Spinal cord (tissue), 9 donors: ENCODE measurements at regions not wholly inside any gene's neighbourhood (a gene's known extent, or its start where the extent isn't known, plus 50 kb on each side); places are given as distances from the start of the nearest gene placed in this dataset.

Experiments
- DNase-seq, 6 donors: peaks; one replicate each; pipeline versions ENCODE4 v3.0.0 to v3.0.0-alpha.2; 2013 to 2015; ENCODE audit warnings: low spot score in 6 of 6, low read depth in 4 of 6
- H3K27ac ChIP-seq: one replicate; pipeline ENCODE4 v1.5.1; 2013; ENCODE audit warnings: low read depth, low read length, control low read depth
- H3K27me3 ChIP-seq: one replicate; pipeline ENCODE4 v1.6.1; 2013; ENCODE audit warnings: low read length; ENCODE audit not compliant: control insufficient read depth, insufficient read depth
- H3K36me3 ChIP-seq: one replicate; pipeline ENCODE4 v1.6.1; 2013; ENCODE audit warnings: low read length; ENCODE audit not compliant: control insufficient read depth, insufficient read depth
- H3K4me1 ChIP-seq: one replicate; pipeline ENCODE4 v1.6.1; 2013; ENCODE audit warnings: low read length; ENCODE audit not compliant: control insufficient read depth, insufficient read depth
- H3K4me3 ChIP-seq: one replicate; pipeline ENCODE4 v1.5.1; 2013; ENCODE audit warnings: low read depth, low read length, control low read depth
- H3K9me3 ChIP-seq: one replicate; pipeline ENCODE4 v1.6.1; 2013; ENCODE audit warnings: low read length; ENCODE audit not compliant: control insufficient read depth, insufficient read depth
- WGBS: methylation state at CpG from one replicate; pipeline ENCODE4 v1.1.5; 2013; ENCODE audit warnings: missing lambda C conversion rate; ENCODE audit not compliant: insufficient coverage; 5-methylcytosine and 5-hydroxymethylcytosine counted together
- donor health status: healthy.

DNA sequence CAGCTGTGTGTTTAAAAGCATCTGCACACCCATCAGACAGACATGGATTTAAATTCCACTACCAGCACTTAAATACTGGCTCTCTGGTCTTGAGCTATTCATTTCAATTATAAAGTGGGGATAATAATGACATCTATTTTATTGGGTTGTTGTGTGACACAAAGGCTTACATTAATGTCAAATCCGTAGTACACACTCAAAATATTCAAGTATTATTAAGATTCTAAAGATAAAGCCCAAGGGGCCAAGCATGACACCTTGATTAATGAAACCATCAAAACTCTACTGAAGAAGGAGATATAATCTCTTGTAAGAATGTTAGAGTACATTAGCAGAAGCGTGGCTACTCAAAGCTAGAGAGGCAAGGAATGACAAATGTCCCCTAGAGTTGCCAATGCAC is 743.0 kb downstream of the KCTD16 start:
- Histone ChIP-seq H3K4me3 (no peak overlapping the region), H3K27me3 (no peaks in the 10 kb centered on the region)
- no CpG with 5 or more reads among the region's 2 CpGs for WGBS

DNA sequence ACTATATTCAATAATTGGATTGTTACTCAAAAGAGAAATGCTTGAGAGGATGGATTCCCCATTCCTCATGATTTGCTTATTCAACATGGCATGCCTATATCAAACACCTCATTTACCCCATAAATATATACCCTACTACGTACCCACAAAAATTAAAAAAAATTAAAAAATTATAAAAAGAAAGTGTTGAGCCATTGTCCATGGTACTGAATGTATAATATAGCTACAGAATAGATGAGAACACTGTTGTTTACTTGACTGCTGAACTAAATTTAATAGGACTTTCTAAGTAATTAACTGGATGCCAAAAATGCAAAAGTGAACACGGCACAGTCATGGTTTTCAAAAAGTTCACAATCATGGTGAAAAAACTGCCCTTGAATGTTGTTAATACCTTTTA is 725.8 kb downstream of the KCTD16 start:
- no peaks in the 10 kb centered on the region for H3K27me3 ChIP-seq
- no peaks in the 10 kb centered on the region for H3K36me3 ChIP-seq
- H3K27ac ChIP-seq: no peak overlapping the region
- WGBS: no CpG with 5 or more reads among the region's 2 CpGs
- H3K9me3 ChIP-seq: no peaks in the 10 kb centered on the region
- H3K4me1 ChIP-seq: no peaks in the 10 kb centered on the region
- no peak overlapping the region for H3K4me3 ChIP-seq
- DNase-seq: no peak

More for the DNA sequence above, 743.0 kb downstream of the KCTD16 start:
- Histone ChIP-seq H3K9me3 (no peaks in the 10 kb centered on the region), H3K4me1 (no peaks in the 10 kb centered on the region), H3K27ac (no peak overlapping the region), H3K36me3 (no peaks in the 10 kb centered on the region)
- DNase-seq: no peak

DNA sequence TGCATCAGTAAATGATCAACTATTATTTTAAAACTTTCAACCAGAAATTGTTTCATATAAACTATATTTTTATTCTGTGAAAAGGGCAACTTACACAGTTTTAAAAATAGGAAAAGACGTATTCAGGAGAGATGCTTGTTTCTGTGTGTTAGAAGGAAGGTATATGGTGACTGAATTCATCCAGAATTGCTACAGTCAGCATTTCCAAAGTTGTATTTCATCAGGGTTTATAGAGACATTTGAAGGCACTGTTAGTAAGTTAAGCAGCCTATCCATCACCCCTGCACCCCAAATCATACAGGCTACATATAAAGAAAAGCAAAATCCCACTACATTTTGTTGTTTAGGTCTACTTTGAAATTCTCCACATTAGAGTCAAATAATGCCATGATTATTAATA is 716.0 kb downstream of the KCTD16 start:
- H3K4me3 ChIP-seq: no peak overlapping the region
- no peaks in the 10 kb centered on the region for H3K36me3 ChIP-seq
- H3K4me1 ChIP-seq: no peaks in the 10 kb centered on the region
- no CpG with 5 or more reads among the region's 1 CpG for WGBS
- no peak for DNase-seq
- H3K9me3 ChIP-seq: no peaks in the 10 kb centered on the region
- H3K27me3 ChIP-seq: no peaks in the 10 kb centered on the region
- H3K27ac ChIP-seq: no peak overlapping the region

DNA sequence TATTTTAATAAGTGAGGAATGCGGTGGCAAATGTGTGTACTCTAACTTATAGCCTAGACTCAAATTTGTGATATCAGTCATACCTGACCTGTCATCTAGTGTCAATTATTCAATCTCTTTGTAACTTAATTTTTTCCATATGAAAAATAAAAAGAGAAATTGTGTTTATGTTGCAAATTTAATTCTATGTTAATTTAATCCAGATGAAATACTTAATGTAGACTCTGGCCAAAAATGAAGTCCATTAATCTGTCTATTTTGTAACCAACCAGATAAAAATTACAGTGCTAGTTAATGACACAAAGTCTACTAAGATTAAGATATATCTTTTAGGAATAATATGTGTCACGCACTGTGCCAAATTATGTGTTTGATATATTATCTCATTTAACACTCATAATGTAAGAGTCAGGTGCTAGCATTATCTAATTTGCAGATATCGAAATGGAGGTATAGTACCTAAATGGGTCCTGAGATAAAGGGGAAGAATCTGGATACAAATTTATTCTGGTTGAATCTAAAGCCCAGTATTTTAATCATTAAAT is 712.1 kb downstream of the KCTD16 start:
- Histone ChIP-seq H3K27me3 (no peaks in the 10 kb centered on the region), H3K27ac (no peak overlapping the region), H3K36me3 (no peaks in the 10 kb centered on the region), H3K4me1 (no peaks in the 10 kb centered on the region), H3K9me3 (no peaks in the 10 kb centered on the region), H3K4me3 (no peak overlapping the region)
- no peak for DNase-seq
- WGBS: no CpG with 5 or more reads among the region's 3 CpGs

DNA sequence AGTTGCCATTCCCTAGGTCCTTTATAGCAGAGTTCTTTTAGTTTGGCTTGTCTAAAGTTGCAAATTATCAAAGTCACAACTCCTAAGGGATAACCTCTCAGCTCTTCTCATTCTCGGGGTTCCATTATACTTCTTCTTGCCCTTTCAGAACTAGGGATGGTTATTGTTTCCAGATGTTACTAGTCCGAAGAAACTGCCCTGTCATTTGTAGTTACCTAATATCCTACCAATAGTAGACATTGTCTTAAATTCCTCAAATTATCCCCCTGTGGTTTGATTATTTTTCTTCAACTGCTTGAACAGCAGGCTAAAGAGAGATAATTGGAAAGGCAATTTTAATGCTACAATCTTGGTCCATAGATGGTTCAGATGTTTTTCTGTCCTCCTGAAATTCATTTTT is 709.8 kb downstream of the KCTD16 start:
- no CpG with 5 or more reads among the region's 2 CpGs for WGBS
- no peaks in the 10 kb centered on the region for H3K9me3 ChIP-seq
- H3K27ac ChIP-seq: no peak overlapping the region
- H3K36me3 ChIP-seq: no peaks in the 10 kb centered on the region
- no peak overlapping the region for H3K4me3 ChIP-seq
- no peak for DNase-seq
- no peaks in the 10 kb centered on the region for H3K4me1 ChIP-seq
- no peaks in the 10 kb centered on the region for H3K27me3 ChIP-seq

DNA sequence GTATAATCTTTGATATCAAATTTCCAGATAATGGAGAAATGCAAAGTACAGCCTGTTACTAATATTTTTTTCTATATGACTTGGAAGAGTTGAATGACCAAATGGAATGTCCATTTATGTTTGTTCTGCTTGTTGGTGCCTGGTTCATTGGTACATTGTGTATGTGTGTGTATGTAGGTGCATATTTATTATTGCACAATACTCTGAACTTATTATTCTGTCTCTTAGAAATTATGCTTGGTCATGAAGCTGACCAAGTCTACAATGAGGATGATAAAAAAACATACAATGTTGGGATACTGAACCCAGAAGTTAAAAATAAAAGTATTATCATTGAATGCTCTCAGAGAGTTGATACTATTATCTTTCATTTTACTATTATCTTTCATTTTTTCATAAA is 706.3 kb downstream of the KCTD16 start:
- DNase-seq: no peak
- Histone ChIP-seq H3K4me3 (no peak overlapping the region), H3K36me3 (no peaks in the 10 kb centered on the region), H3K9me3 (no peaks in the 10 kb centered on the region), H3K27ac (no peak overlapping the region), H3K4me1 (no peaks in the 10 kb centered on the region), H3K27me3 (no peaks in the 10 kb centered on the region)

DNA sequence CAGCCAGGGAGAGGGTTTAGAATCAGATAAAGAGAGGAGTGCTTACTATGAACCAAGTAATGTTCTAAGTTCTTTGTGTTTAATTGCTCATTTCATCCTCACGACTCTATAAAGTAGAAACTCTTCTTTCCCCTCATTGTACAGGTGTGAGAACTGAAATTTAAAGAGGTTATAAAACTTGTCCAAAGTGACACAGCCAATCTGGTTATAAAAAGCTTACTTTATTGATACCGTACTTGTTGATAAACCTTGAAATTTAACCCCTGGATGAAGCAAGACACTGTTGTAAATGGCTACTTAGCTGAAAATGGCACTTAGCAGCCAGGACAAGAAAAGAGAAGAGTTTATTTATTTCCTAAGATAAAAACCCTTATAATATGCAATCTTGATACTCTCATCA is 702.4 kb downstream of the KCTD16 start:
- no peaks in the 10 kb centered on the region for H3K27me3 ChIP-seq
- H3K4me3 ChIP-seq: no peak overlapping the region
- no peaks in the 10 kb centered on the region for H3K36me3 ChIP-seq
- H3K27ac ChIP-seq: no peak overlapping the region
- no peaks in the 10 kb centered on the region for H3K9me3 ChIP-seq
- WGBS: no CpG with 5 or more reads among the region's 2 CpGs
- H3K4me1 ChIP-seq: no peaks in the 10 kb centered on the region
- no peak for DNase-seq

DNA sequence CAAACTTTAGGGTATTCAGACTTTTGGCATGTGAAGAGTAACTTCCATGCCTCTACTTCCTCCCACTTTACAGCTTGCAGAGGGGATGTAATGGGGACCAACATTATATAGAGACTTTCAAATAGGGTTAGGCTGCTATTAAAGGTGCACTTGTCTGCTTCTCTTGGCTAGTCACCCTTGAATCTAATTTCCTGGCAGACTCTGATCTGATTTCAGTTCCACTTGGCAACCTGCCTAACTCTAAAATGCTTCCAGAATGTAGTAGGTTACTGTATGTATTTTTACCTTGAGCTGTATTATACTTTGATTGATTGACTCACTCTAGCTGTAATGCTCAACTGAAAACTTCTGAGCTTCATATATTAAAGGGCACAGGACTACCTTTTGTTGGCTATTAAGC is 693.4 kb downstream of the KCTD16 start:
- H3K36me3 ChIP-seq: no peaks in the 10 kb centered on the region
- no peak overlapping the region for H3K27ac ChIP-seq
- no peaks in the 10 kb centered on the region for H3K27me3 ChIP-seq
- H3K4me1 ChIP-seq: no peaks in the 10 kb centered on the region
- no peaks in the 10 kb centered on the region for H3K9me3 ChIP-seq
- H3K4me3 ChIP-seq: no peak overlapping the region
- DNase-seq: peak in 2 of 6 donors; percentile 9 to 63

DNA sequence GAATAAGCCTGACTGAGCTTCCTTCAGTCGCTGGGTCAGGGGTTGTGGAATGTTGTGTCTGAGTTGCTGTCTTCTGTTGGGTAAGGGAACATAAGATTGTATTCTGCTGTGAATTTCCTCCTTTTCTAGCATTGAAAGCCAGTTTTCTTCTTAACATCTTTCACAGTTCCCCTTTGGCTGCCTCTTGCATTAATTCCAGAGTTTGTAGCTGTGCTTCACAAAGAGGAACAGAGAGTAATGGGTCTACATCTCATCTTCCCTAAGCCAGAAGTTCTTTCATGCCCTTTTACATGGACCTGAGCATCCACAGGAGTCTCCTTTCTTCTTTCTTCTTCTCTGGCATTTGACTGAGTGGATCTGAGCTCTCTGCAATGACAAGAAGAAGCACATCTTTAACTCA is 686.8 kb downstream of the KCTD16 start:
- H3K4me1 ChIP-seq: no peaks in the 10 kb centered on the region
- no peaks in the 10 kb centered on the region for H3K27me3 ChIP-seq
- no peaks in the 10 kb centered on the region for H3K36me3 ChIP-seq
- WGBS: no CpG with 5 or more reads among the region's 1 CpG
- no peak overlapping the region for H3K4me3 ChIP-seq
- H3K9me3 ChIP-seq: no peaks in the 10 kb centered on the region
- DNase-seq: no peak
- H3K27ac ChIP-seq: no peak overlapping the region

DNA sequence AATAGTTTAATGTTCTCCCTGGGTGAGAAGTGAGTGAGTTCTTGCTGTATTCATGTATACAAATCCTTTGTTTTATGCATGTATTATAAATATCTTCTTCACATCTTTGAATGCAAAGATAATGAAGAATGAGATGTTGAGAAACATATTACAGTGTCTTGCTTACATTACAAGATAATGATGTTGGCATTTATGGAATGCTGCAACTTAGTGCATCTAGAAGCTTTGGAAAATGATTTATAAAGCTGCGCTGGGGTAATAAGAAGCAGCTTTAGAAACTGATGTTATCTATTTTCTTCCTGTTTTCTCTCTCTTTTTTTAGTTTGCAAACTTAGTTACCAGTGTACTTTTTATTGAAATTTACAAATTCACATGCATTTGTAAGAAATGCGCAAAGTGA is 673.4 kb downstream of the KCTD16 start:
- no peaks in the 10 kb centered on the region for H3K9me3 ChIP-seq

More for the DNA sequence above, 673.4 kb downstream of the KCTD16 start:
- Histone ChIP-seq H3K36me3 (no peaks in the 10 kb centered on the region), H3K27ac (no peak overlapping the region), H3K27me3 (no peaks in the 10 kb centered on the region), H3K4me1 (no peaks in the 10 kb centered on the region), H3K4me3 (no peak overlapping the region)
- no CpG with 5 or more reads among the region's 2 CpGs for WGBS
- DNase-seq: no peak
